HG02973 (cell line): ENCODE measurements at regions not wholly inside any gene's neighbourhood (a gene's known extent, or its start where the extent isn't known, plus 50 kb on each side); places are given as distances from the start of the nearest gene placed in this dataset.
"Not testable (repeated sequence)": the region's sequence is repeated elsewhere in the genome, so short reads cannot be mapped to it uniquely, and the experiment has no call there.

Experiments
- ATAC-seq: cut with Tn5 transposase; IDR thresholded peaks from one replicate; pipeline ENCODE4 v1.9.1; 2021; ENCODE audit warnings: moderate library complexity; ENCODE audit not compliant: unreplicated experiment

- ATAC-seq, result not testable (repeated sequence)
These were observed 65.1 kb upstream of the SLC13A1 start for GRCh38 chr7:123264820-123265219.

GRCh38 chr7:123260428-123260960 is 60.7 kb upstream of the SLC13A1 start:
- no peak for ATAC-seq

DNA sequence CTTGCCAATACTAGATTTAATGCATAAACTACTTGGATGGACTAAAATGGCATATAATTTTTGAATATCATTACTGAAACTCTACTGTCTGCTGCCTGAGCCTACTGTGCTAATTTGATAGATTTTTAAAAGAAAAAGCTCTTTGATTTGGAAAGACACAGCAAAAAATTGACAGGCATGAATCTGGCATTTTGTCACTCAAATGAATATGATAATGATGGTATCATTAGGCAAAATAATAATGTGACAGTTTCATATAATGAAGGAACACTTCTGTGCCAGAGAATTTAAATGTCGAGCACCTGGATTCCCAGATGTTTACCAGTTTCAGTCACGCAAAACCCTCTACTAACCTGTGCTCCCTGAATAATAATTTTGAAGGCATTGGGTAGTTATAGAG is 60.0 kb upstream of the SLC13A1 start:
- no peak for ATAC-seq
